Panc1 (cell line): ENCODE measurements at regions not wholly inside any gene's neighbourhood (a gene's known extent, or its start where the extent isn't known, plus 50 kb on each side); places are given as distances from the start of the nearest gene placed in this dataset.

Source experiments
- POLR2AphosphoS5 ChIP-seq: IDR thresholded peaks from 2 replicates; pipeline ENCODE4 v1.6.1; 2012; ENCODE audit warnings: mild to moderate bottlenecking, low read depth, low read length, moderate library complexity
- TF ChIP-seq, protein P1 (sequence below): fragments of 450-650 bp; IDR thresholded peaks from 2 replicates; pipeline ENCODE4 v1.5.1; 2017; ENCODE audit warnings: mild to moderate bottlenecking
- TF ChIP-seq, protein P2 (sequence below), 2 experiments: IDR thresholded peaks; 2 replicates each; pipeline ENCODE4 v1.6.1; 2011 to 2012; ENCODE audit warnings: low read depth in 2 of 2, control low read depth in 1 of 2, low read length in 1 of 2, mild to moderate bottlenecking in 1 of 2, moderate library complexity in 1 of 2; ENCODE audit not compliant: insufficient read depth in 1 of 2

DNA sequence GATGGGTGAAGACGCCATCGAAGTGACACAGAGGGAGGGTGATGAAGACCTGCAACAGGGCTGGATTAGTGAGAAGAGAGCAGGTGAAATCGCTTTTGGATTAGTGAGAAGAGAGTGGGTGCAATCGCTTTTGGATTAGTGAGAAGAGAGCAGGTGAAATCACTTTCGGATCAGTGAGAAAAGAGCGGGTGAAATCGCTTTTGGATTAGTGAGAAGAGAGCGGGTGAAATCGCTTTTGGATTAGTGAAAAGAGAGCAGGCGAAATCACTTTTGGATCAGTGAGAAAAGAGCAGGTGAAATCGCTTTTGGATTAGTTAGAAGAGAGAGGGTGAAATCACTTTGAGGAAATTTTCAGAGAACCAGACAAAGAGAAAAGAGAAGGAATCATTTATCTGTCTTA is 67.2 kb upstream of the TRIO start:
- no peak for TF ChIP-seq POLR2AphosphoS5
- TF ChIP-seq, protein P1, sequence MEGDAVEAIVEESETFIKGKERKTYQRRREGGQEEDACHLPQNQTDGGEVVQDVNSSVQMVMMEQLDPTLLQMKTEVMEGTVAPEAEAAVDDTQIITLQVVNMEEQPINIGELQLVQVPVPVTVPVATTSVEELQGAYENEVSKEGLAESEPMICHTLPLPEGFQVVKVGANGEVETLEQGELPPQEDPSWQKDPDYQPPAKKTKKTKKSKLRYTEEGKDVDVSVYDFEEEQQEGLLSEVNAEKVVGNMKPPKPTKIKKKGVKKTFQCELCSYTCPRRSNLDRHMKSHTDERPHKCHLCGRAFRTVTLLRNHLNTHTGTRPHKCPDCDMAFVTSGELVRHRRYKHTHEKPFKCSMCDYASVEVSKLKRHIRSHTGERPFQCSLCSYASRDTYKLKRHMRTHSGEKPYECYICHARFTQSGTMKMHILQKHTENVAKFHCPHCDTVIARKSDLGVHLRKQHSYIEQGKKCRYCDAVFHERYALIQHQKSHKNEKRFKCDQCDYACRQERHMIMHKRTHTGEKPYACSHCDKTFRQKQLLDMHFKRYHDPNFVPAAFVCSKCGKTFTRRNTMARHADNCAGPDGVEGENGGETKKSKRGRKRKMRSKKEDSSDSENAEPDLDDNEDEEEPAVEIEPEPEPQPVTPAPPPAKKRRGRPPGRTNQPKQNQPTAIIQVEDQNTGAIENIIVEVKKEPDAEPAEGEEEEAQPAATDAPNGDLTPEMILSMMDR: no peak
- TF ChIP-seq, protein P2, sequence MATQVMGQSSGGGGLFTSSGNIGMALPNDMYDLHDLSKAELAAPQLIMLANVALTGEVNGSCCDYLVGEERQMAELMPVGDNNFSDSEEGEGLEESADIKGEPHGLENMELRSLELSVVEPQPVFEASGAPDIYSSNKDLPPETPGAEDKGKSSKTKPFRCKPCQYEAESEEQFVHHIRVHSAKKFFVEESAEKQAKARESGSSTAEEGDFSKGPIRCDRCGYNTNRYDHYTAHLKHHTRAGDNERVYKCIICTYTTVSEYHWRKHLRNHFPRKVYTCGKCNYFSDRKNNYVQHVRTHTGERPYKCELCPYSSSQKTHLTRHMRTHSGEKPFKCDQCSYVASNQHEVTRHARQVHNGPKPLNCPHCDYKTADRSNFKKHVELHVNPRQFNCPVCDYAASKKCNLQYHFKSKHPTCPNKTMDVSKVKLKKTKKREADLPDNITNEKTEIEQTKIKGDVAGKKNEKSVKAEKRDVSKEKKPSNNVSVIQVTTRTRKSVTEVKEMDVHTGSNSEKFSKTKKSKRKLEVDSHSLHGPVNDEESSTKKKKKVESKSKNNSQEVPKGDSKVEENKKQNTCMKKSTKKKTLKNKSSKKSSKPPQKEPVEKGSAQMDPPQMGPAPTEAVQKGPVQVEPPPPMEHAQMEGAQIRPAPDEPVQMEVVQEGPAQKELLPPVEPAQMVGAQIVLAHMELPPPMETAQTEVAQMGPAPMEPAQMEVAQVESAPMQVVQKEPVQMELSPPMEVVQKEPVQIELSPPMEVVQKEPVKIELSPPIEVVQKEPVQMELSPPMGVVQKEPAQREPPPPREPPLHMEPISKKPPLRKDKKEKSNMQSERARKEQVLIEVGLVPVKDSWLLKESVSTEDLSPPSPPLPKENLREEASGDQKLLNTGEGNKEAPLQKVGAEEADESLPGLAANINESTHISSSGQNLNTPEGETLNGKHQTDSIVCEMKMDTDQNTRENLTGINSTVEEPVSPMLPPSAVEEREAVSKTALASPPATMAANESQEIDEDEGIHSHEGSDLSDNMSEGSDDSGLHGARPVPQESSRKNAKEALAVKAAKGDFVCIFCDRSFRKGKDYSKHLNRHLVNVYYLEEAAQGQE (IDR thresholded peaks at IDR 0.05; ENCODE audit: insufficient read depth in 1 of 2, low read depth in 2 of 2, low read length in 1 of 2): no peak
